ENCODE measurements at regions not wholly inside any gene's neighbourhood (a gene's known extent, or its start where the extent isn't known, plus 50 kb on each side); places are given as distances from the start of the nearest gene placed in this dataset.
"Not testable (repeated sequence)": the region's sequence is repeated elsewhere in the genome, so short reads cannot be mapped to it uniquely, and the experiment has no call there.

- DNase-seq (ENCODE audit: low spot score): no peak
Observed at GRCh38 chr19:30943101-30943843, 406.0 kb downstream of the TSHZ3 start.

GRCh38 chr19:30942636-30943035 lies 406.6 kb downstream of the TSHZ3 start:
- no peak for DNase-seq (ENCODE audit: low spot score)

GRCh38 chr19:30941591-30941990 lies 407.6 kb downstream of the TSHZ3 start:
- no peak for DNase-seq (ENCODE audit: low spot score)

- DNase-seq (ENCODE audit: low spot score): no peak
Observed at GRCh38 chr19:30936276-30936675, 413.0 kb downstream of the TSHZ3 start.

GRCh38 chr19:30935146-30935545 lies 414.1 kb downstream of the TSHZ3 start:
- no peak for DNase-seq (ENCODE audit: low spot score)

- DNase-seq (ENCODE audit: low spot score): not testable (repeated sequence)
Observed at GRCh38 chr19:30933454-30933853, 415.8 kb downstream of the TSHZ3 start.

- DNase-seq (ENCODE audit: low spot score): no peak
Observed at GRCh38 chr19:30932854-30933253, 416.4 kb downstream of the TSHZ3 start.

- no peak for DNase-seq (ENCODE audit: low spot score)
Observed at GRCh38 chr19:30930941-30931706, 418.1 kb downstream of the TSHZ3 start.

- no peak for DNase-seq (ENCODE audit: low spot score)
Observed at GRCh38 chr19:30927705-30928104, 421.5 kb downstream of the TSHZ3 start.

- DNase-seq (ENCODE audit: low spot score): no peak
Observed at GRCh38 chr19:30924670-30925069, 424.6 kb downstream of the TSHZ3 start.

- no peak for DNase-seq (ENCODE audit: low spot score)
Observed at GRCh38 chr19:30924069-30924636, 425.1 kb downstream of the TSHZ3 start.

GRCh38 chr19:30923621-30924020 lies 425.6 kb downstream of the TSHZ3 start:
- no peak for DNase-seq (ENCODE audit: low spot score)

- DNase-seq (ENCODE audit: low spot score): no peak
Observed at GRCh38 chr19:30923096-30923495, 426.1 kb downstream of the TSHZ3 start.

- no peak for DNase-seq (ENCODE audit: low spot score)
Observed at GRCh38 chr19:30920222-30920621, 429.0 kb downstream of the TSHZ3 start.

- no peak for DNase-seq (ENCODE audit: low spot score)
Observed at GRCh38 chr19:30919737-30920136, 429.5 kb downstream of the TSHZ3 start.

GRCh38 chr19:30916238-30916637 lies 433.0 kb downstream of the TSHZ3 start:
- DNase-seq (ENCODE audit: low spot score): no peak

- no peak for DNase-seq (ENCODE audit: low spot score)
Observed at GRCh38 chr19:30911491-30911890, 437.7 kb downstream of the TSHZ3 start.

- no peak for DNase-seq (ENCODE audit: low spot score)
Observed at GRCh38 chr19:30910485-30911240, 438.6 kb downstream of the TSHZ3 start.

- no peak for DNase-seq (ENCODE audit: low spot score)
Observed at GRCh38 chr19:30909216-30909615, 440.0 kb downstream of the TSHZ3 start.

- no peak for DNase-seq (ENCODE audit: low spot score)
Observed at GRCh38 chr19:30908262-30908771, 440.9 kb downstream of the TSHZ3 start.

- no peak for DNase-seq (ENCODE audit: low spot score)
Observed at GRCh38 chr19:30906871-30907270, 442.4 kb downstream of the TSHZ3 start.

- no peak for DNase-seq (ENCODE audit: low spot score)
Observed at GRCh38 chr19:30900051-30900450, 449.2 kb downstream of the TSHZ3 start.
